ENCODE measurements at regions not wholly inside any gene's neighbourhood (a gene's known extent, or its start where the extent isn't known, plus 50 kb on each side); places are given as distances from the start of the nearest gene placed in this dataset.

- no peaks in the 10 kb centered on the region for H3K36me3 ChIP-seq (replicated peaks in 1 of 2; ENCODE audit: control insufficient read depth in 1 of 2, insufficient read depth in 2 of 2, low read length in 2 of 2)
- no peak for TF ChIP-seq CTCF (IDR thresholded peaks at IDR 0.05)
- H4K20me1 ChIP-seq (ENCODE audit: insufficient read depth, low read length) = no peaks in the 10 kb centered on the region
- intact Hi-C loops (cut with micrococcal nuclease) = no loop called here
- Mint-ChIP-seq H3K27ac (no peak overlapping the region), H3K27me3 (ENCODE audit: low read depth in 3 of 3) (peaks cover 0 to 2% (median 1%) of the 10 kb centered on the region in 3 donors), H3K4me1 (no peaks in the 10 kb centered on the region), H3K36me3 (no peaks in the 10 kb centered on the region), H3K9me3 (peaks cover 0 to 4% (median 1%) of the 10 kb centered on the region in 7 donors), H3K4me3 (no peak overlapping the region)
- DNase-seq = no peak
- no peak overlapping the region for H3K9ac ChIP-seq (ENCODE audit: insufficient read depth, low read length, poor library complexity, severe bottlenecking)
- no peaks in the 10 kb centered on the region for H3K27me3 ChIP-seq (ENCODE audit: control insufficient read depth in 2 of 2, insufficient read depth in 2 of 2, low read length in 2 of 2)
- no peaks in the 10 kb centered on the region for H3K4me1 ChIP-seq (ENCODE audit: control insufficient read depth in 1 of 2, insufficient read depth in 2 of 2, low read length in 2 of 2)
- no peak overlapping the region for H3K27ac ChIP-seq (ENCODE audit: low read depth in 1 of 2, low read length in 2 of 2)
- H3K79me2 ChIP-seq (ENCODE audit: insufficient read depth, low read length) = no peaks in the 10 kb centered on the region
- H3K4me2 ChIP-seq (replicated peaks; ENCODE audit: extremely low read depth, low read length, poor library complexity, severe bottlenecking) = no peak overlapping the region
- no peak overlapping the region for H2AFZ ChIP-seq (ENCODE audit: insufficient read depth, low read depth, low read length, poor library complexity, severe bottlenecking)
- 100% methylated on average over 1 of the region's 3 CpGs for WGBS (ENCODE audit: insufficient coverage)
- H3K9me3 ChIP-seq (replicated peaks in 1 of 2; ENCODE audit: control insufficient read depth in 1 of 2, insufficient read depth in 1 of 2, low read length in 2 of 2) = peaks cover 0 to 3% of the 10 kb centered on the region in 2 donors
- no peak overlapping the region for H3K4me3 ChIP-seq (replicated peaks in 1 of 3; ENCODE audit: low read depth in 2 of 3, low read length in 3 of 3)
Observed at GRCh38 chr12:19933924-19934323, 434.4 kb upstream of the PDE3A start.

DNA sequence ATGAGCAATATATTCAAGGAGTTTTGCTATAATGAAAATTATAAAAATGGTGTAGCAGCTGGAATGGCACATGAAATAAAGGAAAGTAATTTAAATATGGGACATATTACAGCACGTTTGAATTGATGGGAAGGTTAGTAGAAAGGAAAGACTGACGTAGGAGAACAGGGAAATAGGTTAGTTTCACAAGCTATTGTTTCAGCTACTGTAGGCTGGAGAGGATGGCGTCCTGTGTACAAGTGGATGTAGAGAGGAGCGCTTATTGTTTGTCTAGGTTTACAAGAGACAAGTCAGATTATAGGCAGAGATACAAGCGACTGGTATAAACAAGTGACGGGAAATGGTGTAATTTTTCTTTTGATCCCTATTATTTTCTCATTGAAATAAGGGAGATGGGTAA, 431.2 kb upstream of the PDE3A start:
- no peak for TF ChIP-seq CTCF (IDR thresholded peaks at IDR 0.05)
- H3K9ac ChIP-seq (ENCODE audit: insufficient read depth, low read length, poor library complexity, severe bottlenecking) = no peak overlapping the region
- no peak for DNase-seq
- H3K27me3 ChIP-seq (ENCODE audit: control insufficient read depth in 2 of 2, insufficient read depth in 2 of 2, low read length in 2 of 2) = no peaks in the 10 kb centered on the region
- no peak overlapping the region for H3K4me2 ChIP-seq (replicated peaks; ENCODE audit: extremely low read depth, low read length, poor library complexity, severe bottlenecking)
- H3K4me3 ChIP-seq (replicated peaks in 1 of 3; ENCODE audit: low read depth in 2 of 3, low read length in 3 of 3) = no peak overlapping the region
- H3K4me3 Mint-ChIP-seq = no peak overlapping the region
- no peak overlapping the region for H3K27ac Mint-ChIP-seq
- no peaks in the 10 kb centered on the region for H3K36me3 ChIP-seq (replicated peaks in 1 of 2; ENCODE audit: control insufficient read depth in 1 of 2, insufficient read depth in 2 of 2, low read length in 2 of 2)
- H2AFZ ChIP-seq (ENCODE audit: insufficient read depth, low read depth, low read length, poor library complexity, severe bottlenecking) = no peak overlapping the region
- intact Hi-C loops (cut with micrococcal nuclease) = no loop called here
- peaks cover 0 to 4% (median 3%) of the 10 kb centered on the region in 7 donors for H3K9me3 Mint-ChIP-seq
- no peaks in the 10 kb centered on the region for H3K4me1 ChIP-seq (ENCODE audit: control insufficient read depth in 1 of 2, insufficient read depth in 2 of 2, low read length in 2 of 2)
- H3K79me2 ChIP-seq (ENCODE audit: insufficient read depth, low read length) = no peaks in the 10 kb centered on the region
- H3K36me3 Mint-ChIP-seq = no peaks in the 10 kb centered on the region
- H3K4me1 Mint-ChIP-seq = no peaks in the 10 kb centered on the region
- H3K27ac ChIP-seq (ENCODE audit: low read depth in 1 of 2, low read length in 2 of 2) = no peak overlapping the region
- peaks cover 0 to 3% of the 10 kb centered on the region in 2 donors for H3K9me3 ChIP-seq (replicated peaks in 1 of 2; ENCODE audit: control insufficient read depth in 1 of 2, insufficient read depth in 1 of 2, low read length in 2 of 2)
- peaks cover 0 to 1% (median under 1%) of the 10 kb centered on the region in 3 donors for H3K27me3 Mint-ChIP-seq (ENCODE audit: low read depth in 3 of 3)
- WGBS (ENCODE audit: insufficient coverage) = 79% methylated on average over 4 of the region's 6 CpGs
- no peaks in the 10 kb centered on the region for H4K20me1 ChIP-seq (ENCODE audit: insufficient read depth, low read length)
